HG03565 (cell line): ENCODE measurements at regions not wholly inside any gene's neighbourhood (a gene's known extent, or its start where the extent isn't known, plus 50 kb on each side); places are given as distances from the start of the nearest gene placed in this dataset.
"Not testable (repeated sequence)": the region's sequence is repeated elsewhere in the genome, so short reads cannot be mapped to it uniquely, and the experiment has no call there.

Experiments used
- ATAC-seq: cut with Tn5 transposase; IDR thresholded peaks from one replicate; pipeline ENCODE4 v1.9.1; 2021; ENCODE audit warnings: mild to moderate bottlenecking, moderate library complexity; ENCODE audit not compliant: unreplicated experiment

GRCh38 chr10:117838500-117839498 is 207.9 kb downstream of the RAB11FIP2 start:
- not testable (repeated sequence) for ATAC-seq

GRCh38 chr10:117856426-117856825 is 190.3 kb downstream of the RAB11FIP2 start:
- ATAC-seq: not testable (repeated sequence)

- no peak for ATAC-seq
Observed at GRCh38 chr10:117860135-117860534, 186.6 kb downstream of the RAB11FIP2 start.

- peak; percentile 56 for ATAC-seq
Observed at GRCh38 chr10:117860823-117861222, 185.9 kb downstream of the RAB11FIP2 start.

GRCh38 chr10:117861329-117861728 is 185.4 kb downstream of the RAB11FIP2 start:
- ATAC-seq: no peak

- no peak for ATAC-seq
Observed at GRCh38 chr10:117863771-117864170, 183.0 kb downstream of the RAB11FIP2 start.

GRCh38 chr10:117865945-117866344 is 180.8 kb downstream of the RAB11FIP2 start:
- ATAC-seq: no peak

GRCh38 chr10:117868151-117868550 is 178.6 kb downstream of the RAB11FIP2 start:
- ATAC-seq: no peak

- no peak for ATAC-seq
Observed at GRCh38 chr10:117875793-117876192, 170.9 kb downstream of the RAB11FIP2 start.

GRCh38 chr10:117876210-117876609 is 170.5 kb downstream of the RAB11FIP2 start:
- ATAC-seq: no peak

GRCh38 chr10:117878626-117879025 is 168.1 kb downstream of the RAB11FIP2 start:
- ATAC-seq: no peak

GRCh38 chr10:117884093-117884492 is 162.6 kb downstream of the RAB11FIP2 start:
- no peak for ATAC-seq

GRCh38 chr10:117884592-117884991 is 162.1 kb downstream of the RAB11FIP2 start:
- no peak for ATAC-seq

- ATAC-seq: no peak
Observed at GRCh38 chr10:117885206-117885829, 161.4 kb downstream of the RAB11FIP2 start.

- ATAC-seq: no peak
Observed at GRCh38 chr10:117886766-117887165, 160.0 kb downstream of the RAB11FIP2 start.

- ATAC-seq: no peak
Observed at GRCh38 chr10:117889664-117890063, 157.1 kb downstream of the RAB11FIP2 start.

GRCh38 chr10:117892681-117893220 is 154.0 kb downstream of the RAB11FIP2 start:
- ATAC-seq: no peak

- ATAC-seq: no peak
Observed at GRCh38 chr10:117894339-117894738, 152.4 kb downstream of the RAB11FIP2 start.

- ATAC-seq: no peak
Observed at GRCh38 chr10:117896517-117896916, 150.2 kb downstream of the RAB11FIP2 start.

GRCh38 chr10:117899181-117899683 is 147.5 kb downstream of the RAB11FIP2 start:
- no peak for ATAC-seq

GRCh38 chr10:117900280-117900679 is 146.5 kb downstream of the RAB11FIP2 start:
- ATAC-seq: no peak
